ENCODE measurements at regions not wholly inside any gene's neighbourhood (a gene's known extent, or its start where the extent isn't known, plus 50 kb on each side); places are given as distances from the start of the nearest gene placed in this dataset.

GRCh38 chr12:107373238-107373809 lies 280.0 kb upstream of the CRY1 start (continued):
- TF ChIP-seq RUNX1 (IDR thresholded peaks at IDR 0.05; ENCODE audit: low read depth) (no peak), CAMTA2 (CRISPR knock-in tag; conservative IDR thresholded peaks at IDR 0.05) (no peak)
- TF ChIP-seq, protein P1, sequence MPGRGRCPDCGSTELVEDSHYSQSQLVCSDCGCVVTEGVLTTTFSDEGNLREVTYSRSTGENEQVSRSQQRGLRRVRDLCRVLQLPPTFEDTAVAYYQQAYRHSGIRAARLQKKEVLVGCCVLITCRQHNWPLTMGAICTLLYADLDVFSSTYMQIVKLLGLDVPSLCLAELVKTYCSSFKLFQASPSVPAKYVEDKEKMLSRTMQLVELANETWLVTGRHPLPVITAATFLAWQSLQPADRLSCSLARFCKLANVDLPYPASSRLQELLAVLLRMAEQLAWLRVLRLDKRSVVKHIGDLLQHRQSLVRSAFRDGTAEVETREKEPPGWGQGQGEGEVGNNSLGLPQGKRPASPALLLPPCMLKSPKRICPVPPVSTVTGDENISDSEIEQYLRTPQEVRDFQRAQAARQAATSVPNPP (IDR thresholded peaks at IDR 0.05; ENCODE audit: borderline replicate concordance, insufficient read depth, insufficient read length): no peak

GRCh38 chr12:107374161-107374840 lies 281.0 kb upstream of the CRY1 start:
- no peak for TF ChIP-seq E2F3 (CRISPR knock-in tag; IDR thresholded peaks at IDR 0.05)
- no peak for TF ChIP-seq THAP12 (CRISPR knock-in tag; IDR thresholded peaks at IDR 0.05)
- H3K27me3 ChIP-seq (ENCODE audit: control insufficient read depth in 2 of 2, insufficient read depth in 2 of 2, low read length in 2 of 2): peaks cover 6 to 19% of the 10 kb centered on the region in 2 experiments; a peak in 4 of 5 replicates
- H3K4me2 ChIP-seq (ENCODE audit: insufficient read depth, low read length): no peak overlapping the region
- no peak for FAIRE-seq
- H3K9ac ChIP-seq (ENCODE audit: insufficient read depth in 1 of 2, low read depth in 2 of 2, low read length in 2 of 2): no peak overlapping the region
- no peak for DNase-seq (ENCODE audit: extremely low read depth in 1 of 4, low spot score in 3 of 4)
- no peaks in the 10 kb centered on the region for H3K4me1 ChIP-seq (replicated peaks in 1 of 2; ENCODE audit: control insufficient read depth in 2 of 2, insufficient read depth in 2 of 2, low read length in 2 of 2)
- WGBS (ENCODE audit: insufficient coverage, low coverage, missing lambda C conversion rate): 0% methylated on average over 10 of the region's 10 CpGs
- H3K9me3 ChIP-seq (replicated peaks; ENCODE audit: control insufficient read depth, insufficient read depth, low read depth, low read length): no peaks in the 10 kb centered on the region
- H3K36me3 ChIP-seq (ENCODE audit: control insufficient read depth, insufficient read depth, low read length): no peaks in the 10 kb centered on the region
- H3K4me3 ChIP-seq: no peak overlapping the region
- ChIA-PET CTCF (ENCODE audit: low intra/inter-chr PET ratio) (no interaction called here), POLR2A (interaction anchor here (0.6 kb wide), 1 partner anchor 10 kb away, joined by 3 read pairs; no protein-coding TSS in a partner anchor)
- H3K27ac ChIP-seq (ENCODE audit: extremely low read depth, low read depth, low read length): no peak overlapping the region
- in situ Hi-C loops (cut with MboI): no loop called here
- no TSS peak for BruUV-seq (replicated peaks)
- no peak overlapping the region for H2AFZ ChIP-seq (ENCODE audit: low read depth, low read length)
- H3K79me2 ChIP-seq (ENCODE audit: control insufficient read depth, insufficient read depth, low read length): no peaks in the 10 kb centered on the region
- intact Hi-C loops (cut with micrococcal nuclease): no loop called here
- ATAC-seq: no peak
- 0 out of 2 replicates have a peak, but pooled peaks cover 5% of the 10 kb centered on the region for H4K20me1 ChIP-seq (replicated peaks; ENCODE audit: control insufficient read depth, insufficient read depth, low read length)
- no peaks in the 10 kb centered on the region for H3K9me1 ChIP-seq (ENCODE audit: control insufficient read depth, insufficient read depth, low read length)
